Skeletal muscle satellite cell (primary cell): ENCODE measurements at regions not wholly inside any gene's neighbourhood (a gene's known extent, or its start where the extent isn't known, plus 50 kb on each side); places are given as distances from the start of the nearest gene placed in this dataset.

ENCODE experiments used
- H3K27me3 ChIP-seq: 2 replicates; pipeline ENCODE4 v1.7.0; 2013; ENCODE audit warnings: low read length; ENCODE audit not compliant: control insufficient read depth, insufficient read depth
- H3K36me3 ChIP-seq: 2 replicates; pipeline ENCODE4 v1.7.0; 2013; ENCODE audit warnings: mild to moderate bottlenecking, control low read depth, low read length; ENCODE audit not compliant: insufficient read depth
- H3K4me1 ChIP-seq: 2 replicates; pipeline ENCODE4 v1.7.0; 2013; ENCODE audit warnings: low read length; ENCODE audit not compliant: control insufficient read depth, insufficient read depth
- H3K4me2 ChIP-seq: 2 replicates; pipeline ENCODE4 v1.7.0; 2013; ENCODE audit warnings: mild to moderate bottlenecking, low read length
- H3K4me3 ChIP-seq: 2 replicates; pipeline ENCODE4 v1.7.0; 2013; ENCODE audit warnings: low read length
- H3K9ac ChIP-seq: 2 replicates; pipeline ENCODE4 v1.7.0; 2013; ENCODE audit warnings: mild to moderate bottlenecking, low read depth, low read length, moderate library complexity
- H3K9me3 ChIP-seq: replicated peaks from 2 replicates; pipeline ENCODE4 v1.7.0; 2013; ENCODE audit warnings: mild to moderate bottlenecking, control low read depth, low read length

DNA sequence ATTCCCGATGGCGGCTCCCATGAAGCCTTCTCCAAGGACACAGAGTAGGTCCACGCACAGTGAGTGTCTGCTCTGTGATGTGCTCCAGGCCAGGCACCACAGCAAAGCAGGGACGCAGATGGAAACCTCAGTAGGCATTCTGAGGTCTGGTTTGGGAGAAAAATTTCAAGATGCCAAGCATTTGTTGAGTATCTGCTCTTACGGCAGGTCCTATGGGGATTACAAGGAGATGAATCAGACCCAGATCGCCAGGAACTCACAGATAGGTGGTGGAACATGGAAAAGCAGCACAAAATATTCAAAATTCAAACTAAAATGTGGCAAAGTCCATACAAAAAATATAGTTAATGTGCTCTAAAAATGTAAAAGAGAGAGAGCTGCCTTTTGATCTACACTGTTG lies 684.9 kb upstream of the TMEM132C start:
- Histone ChIP-seq H3K36me3 (no peaks in the 10 kb centered on the region), H3K27me3 (no peaks in the 10 kb centered on the region), H3K4me2 (no peak overlapping the region), H3K4me3 (no peak overlapping the region), H3K4me1 (peaks cover 9% of the 10 kb centered on the region), H3K9ac (no peak overlapping the region), H3K9me3 (no peaks in the 10 kb centered on the region)

DNA sequence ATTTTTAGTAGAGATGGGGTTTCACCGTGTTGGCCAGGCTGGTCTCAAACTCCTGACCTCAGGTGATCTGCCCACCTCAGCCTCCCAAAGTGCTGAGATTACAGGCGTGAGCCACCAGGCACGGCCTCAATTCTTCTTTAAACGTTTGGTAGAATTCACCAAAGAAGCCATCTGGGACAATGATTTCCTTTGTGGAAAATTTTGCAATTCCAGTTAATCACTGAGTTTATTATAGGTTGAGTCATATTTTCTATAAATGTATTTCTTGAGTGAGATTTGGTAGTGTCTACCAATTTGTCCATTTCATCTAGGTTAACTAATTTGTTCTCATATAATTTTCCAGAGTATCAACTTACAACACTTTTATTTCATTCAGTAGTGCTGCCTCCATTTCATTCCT lies 683.9 kb upstream of the TMEM132C start:
- H3K4me2 ChIP-seq = no peak overlapping the region
- H3K4me3 ChIP-seq = no peak overlapping the region
- H3K36me3 ChIP-seq = no peaks in the 10 kb centered on the region
- H3K9ac ChIP-seq = no peak overlapping the region
- peaks cover 17% of the 10 kb centered on the region for H3K4me1 ChIP-seq
- no peaks in the 10 kb centered on the region for H3K27me3 ChIP-seq
- no peaks in the 10 kb centered on the region for H3K9me3 ChIP-seq

DNA sequence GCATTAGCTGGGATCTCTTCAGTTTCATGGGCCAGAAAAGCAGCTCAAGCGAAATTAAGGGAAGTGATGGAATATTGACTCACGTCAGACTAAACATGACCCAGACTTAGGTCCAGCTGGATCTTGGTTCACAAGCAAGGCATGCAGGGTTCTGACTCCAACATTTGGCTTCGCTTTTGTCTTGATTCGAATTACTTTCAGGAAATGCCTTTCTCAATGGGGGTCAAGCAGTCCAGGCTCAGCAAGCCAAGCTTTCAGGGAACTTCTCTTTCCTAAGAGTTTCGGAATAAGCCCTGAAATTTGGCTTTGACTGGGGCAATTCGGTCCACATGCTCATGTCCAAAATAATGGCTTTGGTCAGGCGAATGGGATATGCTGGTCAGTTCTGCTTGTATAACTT lies 678.7 kb upstream of the TMEM132C start:
- Histone ChIP-seq H3K4me1 (peaks cover 24% of the 10 kb centered on the region), H3K27me3 (no peaks in the 10 kb centered on the region), H3K9me3 (no peaks in the 10 kb centered on the region), H3K4me3 (no peak overlapping the region), H3K4me2 (peak overlapping the region; percentile 49), H3K36me3 (no peaks in the 10 kb centered on the region), H3K9ac (no peak overlapping the region)

- no peak overlapping the region for H3K9ac ChIP-seq
- no peaks in the 10 kb centered on the region for H3K36me3 ChIP-seq
- H3K27me3 ChIP-seq = no peaks in the 10 kb centered on the region
- H3K4me1 ChIP-seq = peaks cover 19% of the 10 kb centered on the region
- H3K4me2 ChIP-seq = no peak overlapping the region
- H3K4me3 ChIP-seq = no peak overlapping the region
- H3K9me3 ChIP-seq = no peaks in the 10 kb centered on the region
These were observed 677.4 kb upstream of the TMEM132C start for GRCh38 chr12:127589541-127589940.

DNA sequence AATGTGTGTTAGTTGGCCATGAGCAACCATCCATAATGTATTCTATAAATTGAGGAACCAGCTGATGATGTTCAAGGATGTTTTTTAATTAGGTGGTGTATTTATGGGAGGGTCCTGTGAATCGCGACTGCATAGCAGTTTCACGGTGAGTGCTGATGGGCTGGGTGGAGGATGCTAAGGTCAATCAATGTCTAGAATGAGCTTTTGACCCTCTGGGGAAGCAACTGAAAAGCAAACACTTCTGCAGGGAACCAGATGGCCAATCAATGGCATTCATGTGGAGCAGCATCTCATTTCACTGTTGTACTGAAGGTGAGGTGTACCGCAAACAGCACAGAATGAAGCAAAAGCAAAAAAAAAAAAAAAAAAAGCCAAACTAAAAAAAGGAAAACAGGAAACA lies 676.1 kb upstream of the TMEM132C start:
- Histone ChIP-seq H3K4me1 (peaks cover 19% of the 10 kb centered on the region), H3K9me3 (no peaks in the 10 kb centered on the region), H3K36me3 (no peaks in the 10 kb centered on the region), H3K4me3 (no peak overlapping the region), H3K9ac (no peak overlapping the region), H3K27me3 (no peaks in the 10 kb centered on the region), H3K4me2 (no peak overlapping the region)

GRCh38 chr12:127592245-127592644 lies 674.7 kb upstream of the TMEM132C start:
- Histone ChIP-seq H3K36me3 (no peaks in the 10 kb centered on the region), H3K27me3 (no peaks in the 10 kb centered on the region), H3K4me2 (no peak overlapping the region), H3K9me3 (no peaks in the 10 kb centered on the region), H3K4me3 (no peak overlapping the region), H3K9ac (no peak overlapping the region), H3K4me1 (peaks cover 19% of the 10 kb centered on the region)

GRCh38 chr12:127594351-127594970 lies 672.5 kb upstream of the TMEM132C start:
- Histone ChIP-seq H3K36me3 (no peaks in the 10 kb centered on the region), H3K27me3 (no peaks in the 10 kb centered on the region), H3K4me1 (no peaks in the 10 kb centered on the region), H3K9ac (no peak overlapping the region), H3K9me3 (no peaks in the 10 kb centered on the region), H3K4me2 (no peak overlapping the region), H3K4me3 (no peak overlapping the region)

- H3K36me3 ChIP-seq = no peaks in the 10 kb centered on the region
- H3K9me3 ChIP-seq = no peaks in the 10 kb centered on the region
- H3K4me3 ChIP-seq = no peak overlapping the region
- H3K27me3 ChIP-seq = no peaks in the 10 kb centered on the region
- H3K4me2 ChIP-seq = no peak overlapping the region
- no peak overlapping the region for H3K9ac ChIP-seq
- H3K4me1 ChIP-seq = no peaks in the 10 kb centered on the region
These were observed 671.5 kb upstream of the TMEM132C start for GRCh38 chr12:127595506-127595905.

- H3K4me1 ChIP-seq = no peaks in the 10 kb centered on the region
These were observed 670.1 kb upstream of the TMEM132C start for GRCh38 chr12:127596891-127597290.

DNA sequence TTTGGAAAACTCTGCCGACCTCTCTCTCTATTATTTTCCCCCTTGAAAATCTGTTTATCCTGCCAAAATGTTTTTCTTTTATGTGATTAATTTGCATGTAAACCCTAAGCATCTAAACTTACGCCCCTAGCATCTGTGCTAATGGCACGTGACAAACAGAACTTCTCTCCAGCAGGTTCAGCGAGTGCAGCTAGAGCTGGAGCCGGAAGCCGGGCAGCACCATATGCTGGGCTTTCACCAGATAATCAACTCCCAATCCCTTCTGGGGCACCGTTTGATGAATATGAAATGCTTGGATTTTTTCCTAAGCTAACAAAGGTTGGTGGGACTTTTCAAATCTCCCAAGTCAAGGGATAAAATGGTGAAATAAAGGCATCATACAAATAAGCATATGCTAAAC lies 667.5 kb upstream of the TMEM132C start:
- Histone ChIP-seq H3K36me3 (no peaks in the 10 kb centered on the region), H3K4me2 (no peak overlapping the region), H3K9me3 (no peaks in the 10 kb centered on the region), H3K4me1 (no peaks in the 10 kb centered on the region), H3K27me3 (no peaks in the 10 kb centered on the region), H3K4me3 (no peak overlapping the region), H3K9ac (no peak overlapping the region)

More at GRCh38 chr12:127596891-127597290, 670.1 kb upstream of the TMEM132C start:
- H3K27me3 ChIP-seq = no peaks in the 10 kb centered on the region
- H3K36me3 ChIP-seq = no peaks in the 10 kb centered on the region
- no peaks in the 10 kb centered on the region for H3K9me3 ChIP-seq
- no peak overlapping the region for H3K4me2 ChIP-seq
- H3K4me3 ChIP-seq = no peak overlapping the region
- no peak overlapping the region for H3K9ac ChIP-seq

DNA sequence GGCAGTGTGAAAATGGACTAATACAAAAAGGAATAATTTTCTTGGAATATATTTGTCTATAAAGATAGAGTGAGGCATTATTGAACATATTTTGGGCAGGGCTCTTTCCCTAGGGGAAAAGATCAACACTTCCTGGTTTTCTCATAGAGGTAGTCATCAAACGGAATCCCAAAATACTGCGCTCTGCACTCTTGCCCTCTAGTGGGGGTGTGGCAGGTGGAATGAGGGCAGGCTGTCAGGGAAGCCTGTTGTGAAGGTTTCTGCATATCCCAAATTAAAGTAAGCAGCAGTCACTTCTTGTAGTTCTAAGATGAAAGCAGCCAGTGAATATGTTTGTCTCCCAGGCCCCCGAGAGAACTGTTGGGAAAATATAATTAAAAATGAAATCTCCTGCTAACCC lies 666.8 kb upstream of the TMEM132C start:
- Histone ChIP-seq H3K36me3 (no peaks in the 10 kb centered on the region), H3K9ac (no peak overlapping the region), H3K4me2 (no peak overlapping the region), H3K4me3 (no peak overlapping the region), H3K4me1 (no peaks in the 10 kb centered on the region), H3K9me3 (no peaks in the 10 kb centered on the region), H3K27me3 (no peaks in the 10 kb centered on the region)

DNA sequence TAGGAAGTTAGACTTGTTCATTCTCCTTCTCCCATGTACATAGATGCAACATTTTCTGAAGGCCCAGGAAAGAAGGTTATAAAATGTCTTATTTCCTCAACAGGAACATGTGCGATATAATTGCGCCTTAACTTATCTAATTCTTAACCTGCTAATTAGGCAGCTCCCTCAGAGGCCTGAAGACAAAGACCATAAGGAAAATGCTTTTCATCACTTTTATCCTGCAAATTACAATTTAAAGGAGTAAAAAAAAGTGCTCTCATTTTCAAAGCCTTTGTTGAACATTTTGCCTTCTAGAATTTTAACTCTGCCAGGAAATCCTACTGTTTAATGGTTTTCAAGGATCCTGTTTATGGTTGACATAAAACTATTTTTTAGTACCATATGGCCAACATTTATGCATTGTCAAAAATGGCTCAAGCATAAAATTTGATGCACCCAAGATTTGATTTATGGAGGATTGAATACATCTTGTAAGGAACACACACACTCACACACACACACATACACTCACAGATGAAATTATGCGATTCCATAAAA lies 660.4 kb upstream of the TMEM132C start:
- Histone ChIP-seq H3K9ac (no peak overlapping the region), H3K27me3 (no peaks in the 10 kb centered on the region), H3K4me2 (no peak overlapping the region), H3K9me3 (no peaks in the 10 kb centered on the region), H3K4me1 (no peaks in the 10 kb centered on the region), H3K36me3 (no peaks in the 10 kb centered on the region), H3K4me3 (no peak overlapping the region)
